GM21367 (cell line): ENCODE measurements at regions not wholly inside any gene's neighbourhood (a gene's known extent, or its start where the extent isn't known, plus 50 kb on each side); places are given as distances from the start of the nearest gene placed in this dataset.

ENCODE experiments used
- ATAC-seq: cut with Tn5 transposase; IDR thresholded peaks from one replicate; pipeline ENCODE4 v1.9.1; 2021; ENCODE audit not compliant: unreplicated experiment

GRCh38 chrX:43560247-43560946 is 95.7 kb upstream of the MAOA start:
- no peak for ATAC-seq

- ATAC-seq, result no peak
These were observed 93.7 kb upstream of the MAOA start for GRCh38 chrX:43562372-43562771.

- ATAC-seq, result no peak
These were observed 91.1 kb upstream of the MAOA start for GRCh38 chrX:43564953-43565352.

GRCh38 chrX:43566170-43566569 is 89.9 kb upstream of the MAOA start:
- no peak for ATAC-seq

- ATAC-seq, result no peak
These were observed 82.6 kb upstream of the MAOA start for GRCh38 chrX:43573441-43574015.

GRCh38 chrX:43580621-43581020 is 75.5 kb upstream of the MAOA start:
- no peak for ATAC-seq

- no peak for ATAC-seq
These were observed 74.9 kb upstream of the MAOA start for GRCh38 chrX:43581167-43581566.

GRCh38 chrX:43581888-43582539 is 74.1 kb upstream of the MAOA start:
- ATAC-seq, result no peak

- no peak for ATAC-seq
These were observed 73.6 kb upstream of the MAOA start for GRCh38 chrX:43582540-43582913.

GRCh38 chrX:43585922-43586321 is 70.2 kb upstream of the MAOA start:
- no peak for ATAC-seq

GRCh38 chrX:43586830-43587229 is 69.3 kb upstream of the MAOA start:
- no peak for ATAC-seq

GRCh38 chrX:43589735-43590134 is 66.4 kb upstream of the MAOA start:
- no peak for ATAC-seq

- no peak for ATAC-seq
These were observed 65.9 kb upstream of the MAOA start for GRCh38 chrX:43590150-43590549.

- ATAC-seq, result no peak
These were observed 63.5 kb upstream of the MAOA start for GRCh38 chrX:43592597-43592996.

- no peak for ATAC-seq
These were observed 60.2 kb upstream of the MAOA start for GRCh38 chrX:43595931-43596330.

- no peak for ATAC-seq
These were observed 51.3 kb upstream of the MAOA start for GRCh38 chrX:43604753-43605152.

- ATAC-seq, result no peak
These were observed 50.7 kb upstream of the MAOA start for GRCh38 chrX:43605351-43605750.
